Lower lobe of right lung (tissue), 2 donors: ENCODE measurements at regions not wholly inside any gene's neighbourhood (a gene's known extent, or its start where the extent isn't known, plus 50 kb on each side); places are given as distances from the start of the nearest gene placed in this dataset.

Experiments
- ATAC-seq, 2 donors: fragments of 200-7000 bp; cut with Tn5 transposase; one replicate each; pipeline ENCODE4 v1.9.1; 2020 to 2022; ENCODE audit warnings: mild to moderate bottlenecking in 2 of 2, moderate library complexity in 2 of 2
- DNase-seq: peaks from one replicate; pipeline ENCODE4 v3.0.0-alpha.2; 2020
- H3K27ac ChIP-seq: fragments of 200-600 bp; one replicate; pipeline ENCODE4 v1.8.0; 2022
- H3K27me3 ChIP-seq: fragments of 200-600 bp; one replicate; pipeline ENCODE4 v1.8.0; 2022; ENCODE audit warnings: low read depth
- H3K36me3 ChIP-seq: fragments of 200-600 bp; one replicate; pipeline ENCODE4 v1.8.0; 2022; ENCODE audit warnings: mild to moderate bottlenecking
- H3K4me1 ChIP-seq: fragments of 200-600 bp; one replicate; pipeline ENCODE4 v1.8.0; 2022
- H3K4me3 ChIP-seq: fragments of 200-600 bp; one replicate; pipeline ENCODE4 v1.8.0; 2022; ENCODE audit warnings: mild to moderate bottlenecking
- H3K9me3 ChIP-seq: fragments of 200-600 bp; one replicate; pipeline ENCODE4 v1.8.0; 2022
- intact Hi-C: fragments of 100-400 bp; cut with DNase I; formaldehyde crosslinking; loops from one replicate; pipeline ENCODE4 v1.11.0; 2022
- TF ChIP-seq, protein P1 (sequence below): fragments of 200-600 bp; IDR thresholded peaks from one replicate; pipeline ENCODE4 v1.8.0; 2022; ENCODE audit warnings: antibody characterized with exemption, mild to moderate bottlenecking
- donor health status: DM: no; HTN: yes; CAD: no; lungs with severe emphysema.

DNA sequence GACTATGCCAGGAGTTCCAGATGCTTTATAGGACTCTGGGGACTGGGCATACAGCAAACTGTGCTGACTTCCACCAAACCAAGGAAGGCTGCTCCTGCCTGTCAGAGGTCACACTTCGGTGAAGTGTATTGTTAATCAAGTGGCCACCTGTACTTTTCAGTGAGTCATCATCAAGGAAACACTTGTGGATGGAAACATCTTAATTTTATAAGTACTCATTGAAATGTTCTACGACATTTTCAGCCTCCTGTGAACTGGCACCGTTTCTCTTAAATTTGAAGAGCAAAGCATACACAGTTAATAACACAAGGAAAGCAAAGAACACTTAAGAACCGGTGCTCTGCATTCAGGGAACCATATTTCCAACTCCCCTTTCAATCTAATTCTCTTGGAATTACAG lies 801.7 kb upstream of the DPPA4 start:
- Histone ChIP-seq H3K27me3 (no peaks in the 10 kb centered on the region), H3K4me3 (no peak overlapping the region), H3K36me3 (no peaks in the 10 kb centered on the region), H3K27ac (no peak overlapping the region), H3K9me3 (no peaks in the 10 kb centered on the region), H3K4me1 (no peaks in the 10 kb centered on the region)
- ATAC-seq (peak; percentile 92 to 96), DNase-seq (no peak)
- TF ChIP-seq, protein P1, sequence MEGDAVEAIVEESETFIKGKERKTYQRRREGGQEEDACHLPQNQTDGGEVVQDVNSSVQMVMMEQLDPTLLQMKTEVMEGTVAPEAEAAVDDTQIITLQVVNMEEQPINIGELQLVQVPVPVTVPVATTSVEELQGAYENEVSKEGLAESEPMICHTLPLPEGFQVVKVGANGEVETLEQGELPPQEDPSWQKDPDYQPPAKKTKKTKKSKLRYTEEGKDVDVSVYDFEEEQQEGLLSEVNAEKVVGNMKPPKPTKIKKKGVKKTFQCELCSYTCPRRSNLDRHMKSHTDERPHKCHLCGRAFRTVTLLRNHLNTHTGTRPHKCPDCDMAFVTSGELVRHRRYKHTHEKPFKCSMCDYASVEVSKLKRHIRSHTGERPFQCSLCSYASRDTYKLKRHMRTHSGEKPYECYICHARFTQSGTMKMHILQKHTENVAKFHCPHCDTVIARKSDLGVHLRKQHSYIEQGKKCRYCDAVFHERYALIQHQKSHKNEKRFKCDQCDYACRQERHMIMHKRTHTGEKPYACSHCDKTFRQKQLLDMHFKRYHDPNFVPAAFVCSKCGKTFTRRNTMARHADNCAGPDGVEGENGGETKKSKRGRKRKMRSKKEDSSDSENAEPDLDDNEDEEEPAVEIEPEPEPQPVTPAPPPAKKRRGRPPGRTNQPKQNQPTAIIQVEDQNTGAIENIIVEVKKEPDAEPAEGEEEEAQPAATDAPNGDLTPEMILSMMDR: no peak
- intact Hi-C loops: no loop called here

DNA sequence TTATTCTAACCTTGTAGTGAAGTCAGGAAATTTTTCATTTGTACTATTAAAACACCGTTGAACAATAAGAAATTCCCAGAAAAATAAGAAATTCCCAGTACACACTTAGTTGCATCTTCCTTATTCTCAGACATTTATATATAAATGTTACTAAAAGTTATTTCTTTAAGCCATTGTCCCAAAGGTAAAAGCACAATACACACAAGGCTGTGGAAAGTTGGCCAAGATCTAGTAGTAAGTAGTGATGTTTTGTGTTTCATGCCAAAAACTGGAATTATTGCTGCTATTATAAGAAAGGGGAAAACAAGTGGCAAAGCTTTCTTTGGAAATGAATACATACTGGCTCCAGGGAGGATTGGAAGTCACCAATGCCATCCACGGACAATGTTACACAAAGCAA lies 802.5 kb upstream of the DPPA4 start:
- Histone ChIP-seq H3K9me3 (no peaks in the 10 kb centered on the region), H3K4me1 (no peaks in the 10 kb centered on the region), H3K27me3 (no peaks in the 10 kb centered on the region), H3K4me3 (no peak overlapping the region), H3K27ac (no peak overlapping the region), H3K36me3 (no peaks in the 10 kb centered on the region)
- TF ChIP-seq, protein P1: no peak
- ATAC-seq (no peak), DNase-seq (no peak)
- intact Hi-C loops: no loop called here

DNA sequence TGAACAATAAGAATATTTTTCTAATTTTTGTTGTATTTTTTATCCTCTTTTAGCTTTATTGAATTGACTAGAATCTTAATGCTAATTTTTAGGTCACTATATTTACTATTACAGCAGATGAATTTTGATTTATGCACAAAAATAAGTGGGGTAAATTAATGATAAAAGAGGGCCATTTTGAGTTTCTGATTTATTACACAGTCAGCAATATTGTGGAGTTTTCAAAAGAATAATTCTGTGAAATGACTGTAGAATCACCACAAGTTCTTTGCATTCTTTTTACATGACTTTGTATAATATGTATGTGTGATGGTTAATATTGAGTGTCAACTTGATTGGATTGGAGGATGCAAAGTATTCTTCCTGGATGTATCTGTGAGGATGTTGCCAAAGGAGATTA lies 812.4 kb upstream of the DPPA4 start:
- no peaks in the 10 kb centered on the region for H3K27me3 ChIP-seq
- DNase-seq: no peak
- no peaks in the 10 kb centered on the region for H3K9me3 ChIP-seq
- no peaks in the 10 kb centered on the region for H3K4me1 ChIP-seq
- no peak for ATAC-seq
- no peak overlapping the region for H3K4me3 ChIP-seq
- H3K36me3 ChIP-seq: no peaks in the 10 kb centered on the region
- H3K27ac ChIP-seq: no peak overlapping the region
- intact Hi-C loops: no loop called here
- TF ChIP-seq, protein P1: no peak

DNA sequence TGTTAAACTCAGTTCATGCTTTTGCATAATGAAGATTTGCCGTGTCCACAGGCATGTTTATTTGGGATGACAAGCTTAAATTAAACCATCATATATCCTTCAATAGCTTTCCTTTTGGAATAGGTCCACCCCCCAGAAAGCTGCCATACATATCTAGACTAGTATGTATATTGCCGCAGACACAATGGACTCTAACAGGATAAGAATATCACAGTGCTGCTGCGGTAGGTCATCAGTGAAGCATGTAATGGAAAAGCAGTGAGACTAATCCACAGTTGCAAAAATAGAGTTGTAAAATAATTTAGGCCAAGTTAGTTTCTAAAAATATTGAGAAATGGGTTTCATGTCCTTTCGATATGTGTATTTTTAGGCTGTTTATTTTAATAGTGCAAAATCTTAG lies 819.9 kb upstream of the DPPA4 start:
- ATAC-seq: no peak
- Histone ChIP-seq H3K27ac (no peak overlapping the region), H3K36me3 (no peaks in the 10 kb centered on the region), H3K9me3 (no peaks in the 10 kb centered on the region), H3K4me3 (no peak overlapping the region), H3K4me1 (no peaks in the 10 kb centered on the region), H3K27me3 (no peaks in the 10 kb centered on the region)
- DNase-seq: no peak
- intact Hi-C loops: no loop called here
- TF ChIP-seq, protein P1: no peak

DNA sequence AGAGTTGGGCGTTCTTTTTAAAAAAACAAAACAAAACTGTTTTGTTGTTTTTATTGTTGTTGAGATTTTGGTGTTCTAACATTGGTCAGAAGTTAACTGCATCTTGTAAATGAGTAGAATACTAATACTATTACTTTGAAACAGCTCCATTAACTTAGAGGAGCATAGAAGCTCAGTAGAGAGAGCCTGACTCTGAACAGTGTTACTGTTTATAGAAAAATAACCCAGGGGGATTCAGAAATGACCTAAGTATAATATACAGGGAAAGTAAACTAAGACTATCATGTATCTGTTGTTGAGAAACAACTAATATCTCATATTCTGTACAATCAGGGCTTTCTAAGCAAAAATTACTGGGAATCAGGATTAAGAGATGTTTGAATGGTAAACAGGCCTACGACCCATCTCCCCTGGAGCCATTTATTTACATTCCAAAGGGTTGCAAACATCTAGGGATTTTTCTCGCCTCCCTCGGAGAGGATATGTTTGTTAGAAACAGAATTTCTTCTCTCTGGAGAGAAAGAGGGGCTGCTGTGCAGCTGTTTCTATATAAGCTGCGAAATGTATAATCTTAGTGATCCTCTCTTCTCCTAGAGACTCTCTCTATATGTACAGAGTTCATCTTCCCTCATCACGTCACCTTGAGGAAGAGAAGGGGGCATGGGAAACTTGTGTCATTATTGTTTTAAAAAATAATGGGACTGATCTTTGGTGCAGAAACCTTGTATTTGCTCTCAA lies 827.5 kb upstream of the DPPA4 start:
- H3K4me1 ChIP-seq: no peaks in the 10 kb centered on the region
- H3K4me3 ChIP-seq: no peak overlapping the region
- intact Hi-C loops: no loop called here
- H3K36me3 ChIP-seq: no peaks in the 10 kb centered on the region
- H3K9me3 ChIP-seq: no peaks in the 10 kb centered on the region
- ATAC-seq (no peak), DNase-seq (no peak)
- H3K27ac ChIP-seq: no peak overlapping the region
- no peaks in the 10 kb centered on the region for H3K27me3 ChIP-seq
- TF ChIP-seq, protein P1: no peak
